Naive thymus-derived CD4-positive, alpha-beta T cell (primary cell): ENCODE measurements at regions not wholly inside any gene's neighbourhood (a gene's known extent, or its start where the extent isn't known, plus 50 kb on each side); places are given as distances from the start of the nearest gene placed in this dataset.
"Not testable (repeated sequence)": the region's sequence is repeated elsewhere in the genome, so short reads cannot be mapped to it uniquely, and the experiment has no call there.

Experiments
- ATAC-seq: fragments of 150-1000 bp; cut with Tn5 transposase; 2 replicates; pipeline ENCODE4 v1.10.0; 2021; ENCODE audit warnings: mild to moderate bottlenecking, moderate library complexity
- CTCF ChIA-PET: fragments of 350-600 bp; sonication (Branson Sonifier 250); formaldehyde crosslinking; loops from one replicate; lab custom pipeline; 2021; ENCODE audit warnings: antibody characterized with exemption; lab: Charles Lee
- POLR2A ChIA-PET: fragments of 350-600 bp; sonication (Branson Sonifier 250); formaldehyde crosslinking; loops from one replicate; lab custom pipeline; 2021; ENCODE audit warnings: antibody characterized with exemption, inconsistent platforms; lab: Charles Lee
- DNase-seq, 9 donors: peaks; one replicate each; pipeline versions ENCODE4 v3.0.0 to v3.0.0-alpha.2; 2020 to 2022; ENCODE audit warnings: mixed read lengths in 1 of 9
- H3K27ac ChIP-seq: one replicate; pipeline ENCODE4 v1.7.0; 2013; ENCODE audit warnings: mild to moderate bottlenecking, low read depth, low read length, moderate library complexity
- H3K27me3 ChIP-seq, 2 donors: one replicate each; pipeline ENCODE4 v1.7.0; 2013; ENCODE audit warnings: low read length in 2 of 2, mild to moderate bottlenecking in 2 of 2, moderate library complexity in 2 of 2; ENCODE audit not compliant: control insufficient read depth in 2 of 2, insufficient read depth in 2 of 2
- H3K36me3 ChIP-seq, 3 experiments: 1 replicate in 2 of 3; 2 replicates in 1 of 3; pipeline ENCODE4 v1.7.0; 2013; ENCODE audit warnings: low read length in 3 of 3, mild to moderate bottlenecking in 3 of 3, moderate library complexity in 1 of 3; ENCODE audit not compliant: insufficient read depth in 3 of 3, control insufficient read depth in 2 of 3
- H3K4me1 ChIP-seq, 2 donors: one replicate each; pipeline ENCODE4 v1.7.0; 2013; ENCODE audit warnings: low read length in 2 of 2, mild to moderate bottlenecking in 2 of 2, moderate library complexity in 1 of 2; ENCODE audit not compliant: control insufficient read depth in 2 of 2, insufficient read depth in 2 of 2
- H3K4me3 ChIP-seq: 2 replicates; pipeline ENCODE4 v1.7.0; 2013; ENCODE audit warnings: mild to moderate bottlenecking, low read length
- H3K9me3 ChIP-seq, 3 experiments: 1 replicate in 2 of 3; 2 replicates in 1 of 3; pipeline ENCODE4 v1.7.0; 2013; ENCODE audit warnings: low read length in 3 of 3; ENCODE audit not compliant: control insufficient read depth in 2 of 3
- H3K27ac Mint-ChIP-seq, 9 donors: one replicate each; pipeline ENCODE4 v1.8.0; 2020 to 2022; ENCODE audit warnings: mixed read lengths in 9 of 9, mild to moderate bottlenecking in 8 of 9, moderate library complexity in 5 of 9, inconsistent platforms in 2 of 9
- H3K27me3 Mint-ChIP-seq, 5 donors: one replicate each; pipeline ENCODE4 v1.8.0; 2021 to 2022; ENCODE audit warnings: mixed read lengths in 5 of 5, mild to moderate bottlenecking in 1 of 5
- H3K36me3 Mint-ChIP-seq, 5 donors: one replicate each; pipeline ENCODE4 v1.8.0; 2020 to 2022; ENCODE audit warnings: mixed read lengths in 5 of 5, mild to moderate bottlenecking in 3 of 5, inconsistent platforms in 1 of 5
- H3K4me1 Mint-ChIP-seq, 7 donors: one replicate each; pipeline ENCODE4 v1.8.0; 2020 to 2022; ENCODE audit warnings: mixed read lengths in 7 of 7, mild to moderate bottlenecking in 3 of 7, inconsistent platforms in 1 of 7
- H3K4me3 Mint-ChIP-seq, 10 donors: one replicate each; pipeline ENCODE4 v1.8.0; 2020 to 2022; ENCODE audit warnings: mild to moderate bottlenecking in 10 of 10, mixed read lengths in 10 of 10, moderate library complexity in 6 of 10, inconsistent platforms in 2 of 10
- H3K9me3 Mint-ChIP-seq, 11 donors: one replicate each; pipeline ENCODE4 v1.8.0; 2020 to 2022; ENCODE audit warnings: mixed read lengths in 11 of 11, mild to moderate bottlenecking in 4 of 11, inconsistent platforms in 1 of 11, moderate library complexity in 1 of 11
- intact Hi-C, 2 donors: fragments of 100-400 bp; cut with micrococcal nuclease; formaldehyde crosslinking; loops; one replicate each; pipeline ENCODE4 v1.15.1; 2023

DNA sequence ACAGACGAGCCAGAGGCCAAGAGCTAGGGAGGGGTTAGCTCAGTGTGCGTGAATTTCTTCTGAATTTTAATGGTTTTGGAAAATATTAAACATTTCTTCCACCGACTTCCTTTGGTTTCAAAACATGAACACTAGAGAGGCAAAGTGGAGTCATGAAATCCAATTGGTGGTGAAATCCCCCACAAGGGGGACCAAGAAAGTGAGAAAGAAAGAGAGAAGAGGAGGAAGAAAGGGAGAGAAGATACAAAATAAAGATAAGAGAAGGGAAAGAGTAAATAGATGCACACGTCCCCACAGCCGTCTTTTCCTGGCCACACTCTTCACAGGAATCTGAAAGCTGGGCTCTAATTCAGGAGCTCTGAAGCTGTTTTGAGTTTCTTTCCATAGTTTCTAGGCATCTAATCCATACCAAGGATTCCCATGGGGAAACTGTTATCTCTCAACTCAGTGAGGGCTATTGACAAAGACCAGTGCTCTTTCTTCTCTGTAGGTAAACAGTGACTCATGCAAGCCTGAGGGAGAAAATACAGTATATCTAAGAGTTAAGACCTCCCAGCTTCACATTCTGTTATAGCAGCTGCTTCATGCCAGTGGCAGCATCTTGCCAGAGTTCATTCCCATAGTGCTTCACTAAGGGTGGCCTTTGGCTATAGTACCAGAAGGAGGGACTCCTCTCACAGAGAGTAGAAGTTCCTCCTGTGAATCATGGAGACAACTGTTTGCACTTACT, 115.8 kb upstream of the LIFR start:
- intact Hi-C loops = no loop called here
- H3K4me3 Mint-ChIP-seq = no peak overlapping the region
- H3K36me3 ChIP-seq = no peaks in the 10 kb centered on the region
- H3K4me1 ChIP-seq = no peaks in the 10 kb centered on the region
- H3K9me3 Mint-ChIP-seq = peaks cover 0 to 11% (median 2%) of the 10 kb centered on the region in 11 donors
- H3K4me1 Mint-ChIP-seq = no peaks in the 10 kb centered on the region
- ATAC-seq = no peak
- no peaks in the 10 kb centered on the region for H3K36me3 Mint-ChIP-seq
- no peaks in the 10 kb centered on the region for H3K27me3 ChIP-seq
- no peak overlapping the region for H3K27ac Mint-ChIP-seq
- no peaks in the 10 kb centered on the region for H3K9me3 ChIP-seq
- ChIA-PET CTCF (no interaction called here), POLR2A (no interaction called here)
- H3K27ac ChIP-seq = no peak overlapping the region
- peaks cover 5 to 38% (median 14%) of the 10 kb centered on the region in 5 donors for H3K27me3 Mint-ChIP-seq
- H3K4me3 ChIP-seq = no peak overlapping the region
- no peak for DNase-seq

DNA sequence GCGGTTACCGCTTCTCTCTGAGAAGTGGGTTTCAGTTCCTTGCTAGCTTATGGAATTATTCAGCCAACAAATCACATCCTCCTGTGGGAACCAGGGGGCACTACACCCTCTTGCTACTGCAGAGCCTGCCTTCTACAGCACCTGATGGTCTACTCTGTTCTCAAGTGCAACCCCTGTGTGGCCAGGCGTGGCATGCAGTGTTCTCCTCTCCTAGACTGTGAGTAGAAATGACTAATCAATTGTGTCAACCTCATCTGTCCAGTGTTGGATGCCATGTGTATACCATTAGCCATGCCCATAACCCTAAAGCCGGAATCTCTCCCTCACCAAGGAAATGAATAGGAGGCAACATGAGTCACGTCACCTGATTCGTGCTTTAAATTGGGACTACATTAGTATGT, 117.2 kb upstream of the LIFR start:
- Histone ChIP-seq H3K27ac (no peak overlapping the region), H3K27me3 (no peaks in the 10 kb centered on the region), H3K4me1 (no peaks in the 10 kb centered on the region), H3K36me3 (no peaks in the 10 kb centered on the region), H3K9me3 (no peaks in the 10 kb centered on the region), H3K4me3 (no peak overlapping the region)
- Mint-ChIP-seq H3K4me1 (no peaks in the 10 kb centered on the region), H3K27ac (no peak overlapping the region), H3K27me3 (peaks cover 5 to 40% (median 14%) of the 10 kb centered on the region in 5 donors), H3K4me3 (no peak overlapping the region), H3K36me3 (no peaks in the 10 kb centered on the region), H3K9me3 (peaks cover 0 to 11% (median 2%) of the 10 kb centered on the region in 11 donors)
- ChIA-PET CTCF (interaction anchor here (1.0 kb wide), 1 partner anchor 231 kb away, joined by 3 read pairs; no protein-coding TSS in a partner anchor), POLR2A (no interaction called here)
- DNase-seq = no peak
- ATAC-seq = no peak
- intact Hi-C loops = no loop called here

DNA sequence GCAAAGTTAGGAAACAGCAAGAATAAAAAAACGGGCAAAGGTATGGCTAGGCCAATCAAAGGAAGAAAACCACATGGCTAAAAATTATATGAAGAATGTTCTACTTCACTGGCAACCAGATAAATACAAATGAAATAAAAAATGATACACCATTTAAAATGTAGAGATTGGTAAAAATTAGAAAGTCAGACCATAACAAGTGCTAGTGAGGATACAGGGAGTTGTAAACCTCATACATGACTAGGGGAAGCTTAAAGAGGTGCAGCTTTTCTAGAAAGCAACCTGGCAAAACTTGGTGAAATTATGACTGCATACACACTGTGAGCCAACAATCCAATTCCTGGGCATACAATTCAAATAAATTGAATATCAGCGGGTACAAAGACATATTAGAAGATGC, 119.0 kb upstream of the LIFR start:
- CTCF ChIA-PET = no interaction called here
- peaks cover 5 to 35% (median 13%) of the 10 kb centered on the region in 5 donors for H3K27me3 Mint-ChIP-seq
- H3K4me3 ChIP-seq = no peak overlapping the region
- H3K27me3 ChIP-seq = no peaks in the 10 kb centered on the region
- peaks cover 0 to 11% (median 2%) of the 10 kb centered on the region in 11 donors for H3K9me3 Mint-ChIP-seq
- H3K4me1 Mint-ChIP-seq = no peaks in the 10 kb centered on the region
- POLR2A ChIA-PET = no interaction called here
- H3K27ac ChIP-seq = no peak overlapping the region
- no peaks in the 10 kb centered on the region for H3K36me3 Mint-ChIP-seq
- no peak for ATAC-seq
- no peaks in the 10 kb centered on the region for H3K36me3 ChIP-seq
- no peaks in the 10 kb centered on the region for H3K4me1 ChIP-seq
- intact Hi-C loops = no loop called here
- H3K4me3 Mint-ChIP-seq = no peak overlapping the region
- no peak overlapping the region for H3K27ac Mint-ChIP-seq
- no peaks in the 10 kb centered on the region for H3K9me3 ChIP-seq
- DNase-seq = no peak

GRCh38 chr5:38677636-38678035, 121.2 kb upstream of the LIFR start:
- H3K9me3 Mint-ChIP-seq = peaks cover 0 to 13% (median 2%) of the 10 kb centered on the region in 11 donors
- Histone ChIP-seq H3K4me1 (no peaks in the 10 kb centered on the region), H3K4me3 (no peak overlapping the region), H3K27me3 (no peaks in the 10 kb centered on the region), H3K36me3 (no peaks in the 10 kb centered on the region), H3K9me3 (no peaks in the 10 kb centered on the region), H3K27ac (no peak overlapping the region)
- ChIA-PET POLR2A (no interaction called here), CTCF (no interaction called here)
- H3K4me1 Mint-ChIP-seq = no peaks in the 10 kb centered on the region
- intact Hi-C loops = no loop called here
- no peak for DNase-seq
- no peaks in the 10 kb centered on the region for H3K36me3 Mint-ChIP-seq
- no peak overlapping the region for H3K27ac Mint-ChIP-seq
- no peak for ATAC-seq
- H3K4me3 Mint-ChIP-seq = no peak overlapping the region
- H3K27me3 Mint-ChIP-seq = peaks cover 5 to 27% (median 8%) of the 10 kb centered on the region in 5 donors

- Histone ChIP-seq H3K4me3 (no peak overlapping the region), H3K9me3 (no peaks in the 10 kb centered on the region), H3K27me3 (no peaks in the 10 kb centered on the region), H3K27ac (no peak overlapping the region), H3K4me1 (no peaks in the 10 kb centered on the region), H3K36me3 (no peaks in the 10 kb centered on the region)
- intact Hi-C loops = no loop called here
- H3K9me3 Mint-ChIP-seq = peaks cover 0 to 13% (median 2%) of the 10 kb centered on the region in 11 donors
- H3K4me1 Mint-ChIP-seq = no peaks in the 10 kb centered on the region
- no peak overlapping the region for H3K27ac Mint-ChIP-seq
- no peak for DNase-seq
- no peak overlapping the region for H3K4me3 Mint-ChIP-seq
- H3K27me3 Mint-ChIP-seq = peaks cover 7 to 23% (median 8%) of the 10 kb centered on the region in 5 donors
- no peaks in the 10 kb centered on the region for H3K36me3 Mint-ChIP-seq
- ChIA-PET POLR2A (no interaction called here), CTCF (no interaction called here)
- ATAC-seq = no peak
These were observed 121.6 kb upstream of the LIFR start for GRCh38 chr5:38678076-38678475.

DNA sequence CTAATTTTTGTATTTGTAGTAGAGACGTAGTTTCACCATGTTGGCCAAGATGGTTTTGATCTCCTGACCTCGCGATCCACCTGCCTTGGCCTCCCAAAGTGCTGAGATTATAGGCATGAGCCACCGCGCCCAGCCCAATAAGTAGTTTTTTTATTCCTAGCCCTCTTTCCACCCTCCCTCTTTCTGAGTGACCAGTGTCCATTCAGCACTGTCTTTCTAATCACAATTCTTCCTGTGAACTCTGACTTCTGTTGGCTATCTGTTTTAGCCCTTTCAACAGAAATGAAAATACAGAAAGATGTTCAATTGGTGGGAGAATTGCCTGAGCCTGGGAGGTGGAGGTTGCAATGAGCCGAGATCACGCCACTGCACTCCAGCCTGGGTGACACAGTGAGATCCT, 122.3 kb upstream of the LIFR start:
- DNase-seq, POLR2A ChIA-PET, H3K4me3 Mint-ChIP-seq, H3K36me3 ChIP-seq, H3K27me3 ChIP-seq, H3K27ac ChIP-seq, CTCF ChIA-PET, H3K4me1 Mint-ChIP-seq, H3K4me3 ChIP-seq, H3K27ac Mint-ChIP-seq, H3K4me1 ChIP-seq, ATAC-seq, H3K36me3 Mint-ChIP-seq, H3K9me3 ChIP-seq, intact Hi-C loops: not testable (repeated sequence)
- H3K27me3 Mint-ChIP-seq = peaks cover 6 to 21% (median 8%) of the 10 kb centered on the region in 5 donors
- peaks cover 0 to 13% (median 2%) of the 10 kb centered on the region in 11 donors for H3K9me3 Mint-ChIP-seq
